ENCODE measurements at regions not wholly inside any gene's neighbourhood (a gene's known extent, or its start where the extent isn't known, plus 50 kb on each side); places are given as distances from the start of the nearest gene placed in this dataset.

- no peak for DNase-seq
These were observed 112.9 kb upstream of the ATP8B1 start for GRCh38 chr18:57915865-57916582.

GRCh38 chr18:57915248-57915647, 112.1 kb upstream of the ATP8B1 start:
- no peak for DNase-seq

GRCh38 chr18:57913686-57914085, 110.6 kb upstream of the ATP8B1 start:
- DNase-seq, result no peak

GRCh38 chr18:57910817-57911216, 107.7 kb upstream of the ATP8B1 start:
- DNase-seq, result no peak

- DNase-seq, result no peak
These were observed 107.0 kb upstream of the ATP8B1 start for GRCh38 chr18:57910134-57910533.

GRCh38 chr18:57909620-57910019, 106.5 kb upstream of the ATP8B1 start:
- DNase-seq, result no peak

- no peak for DNase-seq
These were observed 105.0 kb upstream of the ATP8B1 start for GRCh38 chr18:57908092-57908491.

- DNase-seq, result no peak
These were observed 104.4 kb upstream of the ATP8B1 start for GRCh38 chr18:57907550-57907949.

- DNase-seq, result no peak
These were observed 103.7 kb upstream of the ATP8B1 start for GRCh38 chr18:57906852-57907251.

- no peak for DNase-seq
These were observed 101.4 kb upstream of the ATP8B1 start for GRCh38 chr18:57904535-57904934.

GRCh38 chr18:57902721-57903120, 99.6 kb upstream of the ATP8B1 start:
- no peak for DNase-seq

GRCh38 chr18:57901825-57902589, 98.9 kb upstream of the ATP8B1 start:
- no peak for DNase-seq

- no peak for DNase-seq
These were observed 97.9 kb upstream of the ATP8B1 start for GRCh38 chr18:57900906-57901435.

- DNase-seq, result no peak
These were observed 95.5 kb upstream of the ATP8B1 start for GRCh38 chr18:57898506-57899124.

GRCh38 chr18:57895182-57895581, 92.1 kb upstream of the ATP8B1 start:
- DNase-seq, result no peak

GRCh38 chr18:57891707-57892391, 88.7 kb upstream of the ATP8B1 start:
- no peak for DNase-seq

GRCh38 chr18:57890266-57890665, 87.2 kb upstream of the ATP8B1 start:
- no peak for DNase-seq

GRCh38 chr18:57889841-57890240, 86.7 kb upstream of the ATP8B1 start:
- DNase-seq, result no peak

GRCh38 chr18:57887543-57888383, 84.6 kb upstream of the ATP8B1 start:
- no peak for DNase-seq

- no peak for DNase-seq
These were observed 82.8 kb upstream of the ATP8B1 start for GRCh38 chr18:57885931-57886330.

- no peak for DNase-seq
These were observed 79.3 kb upstream of the ATP8B1 start for GRCh38 chr18:57882465-57882864.

GRCh38 chr18:57881818-57882413, 78.8 kb upstream of the ATP8B1 start:
- peak; percentile 22 for DNase-seq
